22Rv1 (cell line): ENCODE measurements at regions not wholly inside any gene's neighbourhood (a gene's known extent, or its start where the extent isn't known, plus 50 kb on each side); places are given as distances from the start of the nearest gene placed in this dataset.
"Not testable (repeated sequence)": the region's sequence is repeated elsewhere in the genome, so short reads cannot be mapped to it uniquely, and the experiment has no call there.

Experiments
- H3K27ac ChIP-seq: fragments of 450-650 bp; 2 replicates; pipeline ENCODE4 v1.5.1; 2017
- CTCF ChIP-seq: fragments of 450-650 bp; IDR thresholded peaks from 2 replicates; pipeline ENCODE4 v1.5.1; 2017; ENCODE audit warnings: mild to moderate bottlenecking
- ZFX ChIP-seq: fragments of 450-650 bp; IDR thresholded peaks from 2 replicates; pipeline ENCODE4 v1.6.1; 2017; ENCODE audit warnings: antibody characterized with exemption, borderline replicate concordance

- no peak overlapping the region for H3K27ac ChIP-seq
- TF ChIP-seq CTCF, result no peak
These were observed 518.9 kb upstream of the SGCD start for GRCh38 chr5:155807884-155808576.

GRCh38 chr5:155815248-155815647 lies 511.7 kb upstream of the SGCD start:
- TF ChIP-seq CTCF (no peak), ZFX (no peak)
- H3K27ac ChIP-seq, result no peak overlapping the region

GRCh38 chr5:155822177-155822576 lies 504.8 kb upstream of the SGCD start:
- TF ChIP-seq CTCF (no peak; the same call in 1 of the 2 replicates), ZFX (no peak)
- no peak overlapping the region for H3K27ac ChIP-seq

GRCh38 chr5:155826611-155827507 lies 500.1 kb upstream of the SGCD start:
- H3K27ac ChIP-seq, result no peak overlapping the region
- no peak for TF ChIP-seq CTCF
- TF ChIP-seq ZFX, result no peak

GRCh38 chr5:155827508-155827815 lies 499.5 kb upstream of the SGCD start:
- H3K27ac ChIP-seq, result not testable (repeated sequence)

- H3K27ac ChIP-seq, result no peak overlapping the region
- no peak for TF ChIP-seq ZFX
- TF ChIP-seq CTCF, result no peak
These were observed 499.0 kb upstream of the SGCD start for GRCh38 chr5:155827949-155828348.

- TF ChIP-seq ZFX, result no peak
- TF ChIP-seq CTCF, result no peak
- no peak overlapping the region for H3K27ac ChIP-seq
These were observed 495.5 kb upstream of the SGCD start for GRCh38 chr5:155831491-155831890.
